ENCODE measurements at regions not wholly inside any gene's neighbourhood (a gene's known extent, or its start where the extent isn't known, plus 50 kb on each side); places are given as distances from the start of the nearest gene placed in this dataset.

- H3K9ac ChIP-seq (ENCODE audit: insufficient read length) = no peak overlapping the region
- H3K9me3 ChIP-seq (ENCODE audit: low read depth, low read length) = no peaks in the 10 kb centered on the region
- no peak overlapping the region for H3K4me3 ChIP-seq
- H3K27ac ChIP-seq = no peak overlapping the region
- DNase-seq (ENCODE audit: low read depth, low spot score) = no peak
- TF ChIP-seq EZH2 (IDR thresholded peaks at IDR 0.05) (no peak), FOXP2 (optimal IDR thresholded peaks at IDR 0.05; ENCODE audit: control extremely low read depth, extremely low read length, insufficient read depth) (no peak), POLR2AphosphoS5 (IDR thresholded peaks at IDR 0.05; ENCODE audit: borderline replicate concordance, low read depth, low read length) (no peak)
- H3K36me3 ChIP-seq (ENCODE audit: insufficient read depth, low read length) = no peaks in the 10 kb centered on the region
Measured at GRCh38 chr14:65192686-65193085, 90.4 kb upstream of the MAX start.

- Histone ChIP-seq H3K27ac (no peak overlapping the region), H3K9me3 (ENCODE audit: low read depth, low read length) (no peaks in the 10 kb centered on the region), H3K4me3 (no peak overlapping the region), H3K36me3 (ENCODE audit: insufficient read depth, low read length) (no peaks in the 10 kb centered on the region), H3K9ac (ENCODE audit: insufficient read length) (no peak overlapping the region)
- TF ChIP-seq FOXP2 (optimal IDR thresholded peaks at IDR 0.05; ENCODE audit: control extremely low read depth, extremely low read length, insufficient read depth) (no peak), EZH2 (IDR thresholded peaks at IDR 0.05) (no peak), POLR2AphosphoS5 (IDR thresholded peaks at IDR 0.05; ENCODE audit: borderline replicate concordance, low read depth, low read length) (no peak)
- no peak for DNase-seq (ENCODE audit: low read depth, low spot score)
Measured at GRCh38 chr14:65193916-65194590, 91.7 kb upstream of the MAX start.

GRCh38 chr14:65195042-65195719 lies 92.9 kb upstream of the MAX start:
- Histone ChIP-seq H3K9ac (ENCODE audit: insufficient read length) (no peak overlapping the region), H3K9me3 (ENCODE audit: low read depth, low read length) (no peaks in the 10 kb centered on the region), H3K36me3 (ENCODE audit: insufficient read depth, low read length) (no peaks in the 10 kb centered on the region), H3K27ac (no peak overlapping the region), H3K4me3 (no peak overlapping the region)
- no peak for DNase-seq (ENCODE audit: low read depth, low spot score)
- no peak for TF ChIP-seq POLR2AphosphoS5 (IDR thresholded peaks at IDR 0.05; ENCODE audit: borderline replicate concordance, low read depth, low read length)
- TF ChIP-seq EZH2 (IDR thresholded peaks at IDR 0.05) = no peak
- TF ChIP-seq FOXP2 (optimal IDR thresholded peaks at IDR 0.05; ENCODE audit: control extremely low read depth, extremely low read length, insufficient read depth) = no peak

- Histone ChIP-seq H3K27ac (no peak overlapping the region), H3K4me3 (no peak overlapping the region), H3K36me3 (ENCODE audit: insufficient read depth, low read length) (no peaks in the 10 kb centered on the region), H3K9me3 (ENCODE audit: low read depth, low read length) (no peaks in the 10 kb centered on the region), H3K9ac (ENCODE audit: insufficient read length) (no peak overlapping the region)
- no peak for DNase-seq (ENCODE audit: low read depth, low spot score)
- TF ChIP-seq EZH2 (IDR thresholded peaks at IDR 0.05) = no peak
- TF ChIP-seq POLR2AphosphoS5 (IDR thresholded peaks at IDR 0.05; ENCODE audit: borderline replicate concordance, low read depth, low read length) = no peak
- TF ChIP-seq FOXP2 (optimal IDR thresholded peaks at IDR 0.05; ENCODE audit: control extremely low read depth, extremely low read length, insufficient read depth) = no peak
Measured at GRCh38 chr14:65198346-65198745, 96.0 kb upstream of the MAX start.

GRCh38 chr14:65200454-65200853 lies 98.1 kb upstream of the MAX start:
- Histone ChIP-seq H3K9ac (ENCODE audit: insufficient read length) (no peak overlapping the region), H3K36me3 (ENCODE audit: insufficient read depth, low read length) (no peaks in the 10 kb centered on the region), H3K27ac (no peak overlapping the region), H3K4me3 (no peak overlapping the region), H3K9me3 (ENCODE audit: low read depth, low read length) (no peaks in the 10 kb centered on the region)
- TF ChIP-seq FOXP2 (optimal IDR thresholded peaks at IDR 0.05; ENCODE audit: control extremely low read depth, extremely low read length, insufficient read depth) (no peak), EZH2 (IDR thresholded peaks at IDR 0.05) (no peak), POLR2AphosphoS5 (IDR thresholded peaks at IDR 0.05; ENCODE audit: borderline replicate concordance, low read depth, low read length) (no peak)
- no peak for DNase-seq (ENCODE audit: low read depth, low spot score)

- TF ChIP-seq POLR2AphosphoS5 (IDR thresholded peaks at IDR 0.05; ENCODE audit: borderline replicate concordance, low read depth, low read length) = no peak
- TF ChIP-seq FOXP2 (optimal IDR thresholded peaks at IDR 0.05; ENCODE audit: control extremely low read depth, extremely low read length, insufficient read depth) = no peak
- no peak for TF ChIP-seq EZH2 (IDR thresholded peaks at IDR 0.05)
- H3K4me3 ChIP-seq = no peak overlapping the region
- H3K27ac ChIP-seq = no peak overlapping the region
- no peaks in the 10 kb centered on the region for H3K36me3 ChIP-seq (ENCODE audit: insufficient read depth, low read length)
- no peaks in the 10 kb centered on the region for H3K9me3 ChIP-seq (ENCODE audit: low read depth, low read length)
- no peak for DNase-seq (ENCODE audit: low read depth, low spot score)
- no peak overlapping the region for H3K9ac ChIP-seq (ENCODE audit: insufficient read length)
Measured at GRCh38 chr14:65203574-65203973, 101.3 kb upstream of the MAX start.

GRCh38 chr14:65204056-65204455 lies 101.7 kb upstream of the MAX start:
- TF ChIP-seq EZH2 (IDR thresholded peaks at IDR 0.05) = no peak
- no peak for TF ChIP-seq FOXP2 (optimal IDR thresholded peaks at IDR 0.05; ENCODE audit: control extremely low read depth, extremely low read length, insufficient read depth)
- TF ChIP-seq POLR2AphosphoS5 (IDR thresholded peaks at IDR 0.05; ENCODE audit: borderline replicate concordance, low read depth, low read length) = no peak
- Histone ChIP-seq H3K27ac (no peak overlapping the region), H3K36me3 (ENCODE audit: insufficient read depth, low read length) (no peaks in the 10 kb centered on the region), H3K4me3 (no peak overlapping the region), H3K9me3 (ENCODE audit: low read depth, low read length) (no peaks in the 10 kb centered on the region), H3K9ac (ENCODE audit: insufficient read length) (no peak overlapping the region)
- DNase-seq (ENCODE audit: low read depth, low spot score) = no peak

GRCh38 chr14:65206078-65206447 lies 103.7 kb upstream of the MAX start:
- H3K9ac ChIP-seq (ENCODE audit: insufficient read length) = no peak overlapping the region
- no peak for DNase-seq (ENCODE audit: low read depth, low spot score)
- H3K9me3 ChIP-seq (ENCODE audit: low read depth, low read length) = no peaks in the 10 kb centered on the region
- no peak overlapping the region for H3K4me3 ChIP-seq
- no peaks in the 10 kb centered on the region for H3K36me3 ChIP-seq (ENCODE audit: insufficient read depth, low read length)
- TF ChIP-seq EZH2 (IDR thresholded peaks at IDR 0.05) (no peak), FOXP2 (optimal IDR thresholded peaks at IDR 0.05; ENCODE audit: control extremely low read depth, extremely low read length, insufficient read depth) (no peak), POLR2AphosphoS5 (IDR thresholded peaks at IDR 0.05; ENCODE audit: borderline replicate concordance, low read depth, low read length) (no peak)
- no peak overlapping the region for H3K27ac ChIP-seq
